Bronchial epithelial cell (primary cell): ENCODE measurements at regions not wholly inside any gene's neighbourhood (a gene's known extent, or its start where the extent isn't known, plus 50 kb on each side); places are given as distances from the start of the nearest gene placed in this dataset.

Source experiments
- DNase-seq: peaks from one replicate; pipeline ENCODE4 v3.0.0-alpha.2; 2010; ENCODE audit warnings: low read depth
- FAIRE-seq: peaks from 2 replicates; lab custom pipeline; 2011; peaks lifted over from hg19 to GRCh38; lab: Jason Lieb, UNC
- H3K27me3 ChIP-seq: 2 replicates; pipeline ENCODE4 v1.5.1; 2011; ENCODE audit warnings: low read length; ENCODE audit not compliant: control insufficient read depth, insufficient read depth
- H3K36me3 ChIP-seq: 2 replicates; pipeline ENCODE4 v1.5.1; 2011; ENCODE audit warnings: low read length; ENCODE audit not compliant: control insufficient read depth, insufficient read depth
- H3K4me3 ChIP-seq: 2 replicates; pipeline ENCODE4 v1.5.1; 2011; ENCODE audit warnings: mild to moderate bottlenecking, low read depth, low read length, control low read depth
- TF ChIP-seq, protein P1 (sequence below): IDR thresholded peaks from 2 replicates; pipeline ENCODE4 v1.5.1; 2011; ENCODE audit warnings: mild to moderate bottlenecking, moderate library complexity, low read length, control low read depth, inconsistent platforms; ENCODE audit not compliant: insufficient read depth, severe bottlenecking

DNA sequence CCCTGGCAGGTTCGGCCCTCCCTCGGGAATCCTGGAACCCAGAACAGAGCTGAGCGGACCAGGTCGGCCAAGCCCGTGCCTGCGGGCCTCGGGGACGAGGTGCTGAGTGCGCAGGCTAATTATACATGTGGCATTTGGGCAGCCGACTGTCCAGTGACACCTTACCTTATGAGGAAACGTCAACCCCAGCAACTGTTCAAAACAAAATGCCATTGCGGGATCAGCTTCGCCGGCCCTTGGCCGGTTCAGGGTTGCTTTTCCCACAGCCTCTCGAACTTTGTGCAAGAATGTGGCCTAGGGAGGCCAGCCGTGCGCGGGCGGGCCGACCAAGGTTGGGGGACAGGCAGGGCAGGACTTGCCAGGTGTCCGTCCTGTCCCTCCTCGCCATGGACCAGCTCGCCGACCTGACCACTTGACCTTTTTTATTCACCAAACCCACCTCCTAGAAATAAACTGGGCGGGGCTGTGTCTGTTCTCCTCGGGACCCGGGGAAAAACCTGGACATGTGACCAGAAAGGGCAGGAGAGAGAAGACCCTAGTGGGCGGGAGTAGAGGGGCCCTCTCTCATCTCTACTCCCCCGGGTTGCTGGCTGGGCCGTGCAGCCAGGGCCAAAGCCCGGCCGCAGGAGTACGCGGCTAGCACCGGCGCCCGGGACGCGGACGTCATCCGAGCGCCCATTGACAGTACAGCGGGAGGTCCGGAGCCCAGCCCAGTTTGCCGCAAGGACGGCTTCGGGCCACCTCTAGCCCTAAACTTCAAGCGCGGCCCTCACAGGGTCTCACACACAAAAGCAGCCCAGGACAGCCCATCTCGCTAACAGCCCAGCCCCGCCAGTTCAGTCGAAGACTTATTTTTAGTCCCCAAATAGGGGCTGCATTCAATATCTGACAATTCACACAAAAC lies 134.3 kb upstream of the C11orf58 start:
- peak overlapping the region; percentile 76 for H3K4me3 ChIP-seq
- TF ChIP-seq, protein P1, sequence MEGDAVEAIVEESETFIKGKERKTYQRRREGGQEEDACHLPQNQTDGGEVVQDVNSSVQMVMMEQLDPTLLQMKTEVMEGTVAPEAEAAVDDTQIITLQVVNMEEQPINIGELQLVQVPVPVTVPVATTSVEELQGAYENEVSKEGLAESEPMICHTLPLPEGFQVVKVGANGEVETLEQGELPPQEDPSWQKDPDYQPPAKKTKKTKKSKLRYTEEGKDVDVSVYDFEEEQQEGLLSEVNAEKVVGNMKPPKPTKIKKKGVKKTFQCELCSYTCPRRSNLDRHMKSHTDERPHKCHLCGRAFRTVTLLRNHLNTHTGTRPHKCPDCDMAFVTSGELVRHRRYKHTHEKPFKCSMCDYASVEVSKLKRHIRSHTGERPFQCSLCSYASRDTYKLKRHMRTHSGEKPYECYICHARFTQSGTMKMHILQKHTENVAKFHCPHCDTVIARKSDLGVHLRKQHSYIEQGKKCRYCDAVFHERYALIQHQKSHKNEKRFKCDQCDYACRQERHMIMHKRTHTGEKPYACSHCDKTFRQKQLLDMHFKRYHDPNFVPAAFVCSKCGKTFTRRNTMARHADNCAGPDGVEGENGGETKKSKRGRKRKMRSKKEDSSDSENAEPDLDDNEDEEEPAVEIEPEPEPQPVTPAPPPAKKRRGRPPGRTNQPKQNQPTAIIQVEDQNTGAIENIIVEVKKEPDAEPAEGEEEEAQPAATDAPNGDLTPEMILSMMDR, result no peak
- no peak for DNase-seq
- no peak for FAIRE-seq
- no peaks in the 10 kb centered on the region for H3K36me3 ChIP-seq
- no peaks in the 10 kb centered on the region for H3K27me3 ChIP-seq

DNA sequence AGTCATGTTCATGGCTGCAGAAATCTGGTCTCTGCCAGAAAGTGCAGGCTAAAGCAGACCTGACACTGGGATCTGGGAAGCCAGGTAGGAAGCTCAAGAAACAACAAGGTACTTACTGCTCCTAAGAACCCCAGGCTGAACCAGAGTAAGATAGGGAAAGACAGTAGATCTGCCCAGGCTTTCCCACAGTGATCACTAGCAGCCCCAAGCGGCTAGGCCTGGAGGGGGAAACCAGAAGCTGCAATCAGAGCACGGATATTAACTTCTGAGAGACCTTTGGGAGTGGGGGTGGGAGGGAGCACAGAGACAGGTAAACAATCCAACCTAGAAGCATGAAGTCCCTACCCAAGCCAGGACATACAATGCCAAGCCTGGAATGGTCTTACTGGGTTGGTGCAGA lies 135.2 kb upstream of the C11orf58 start:
- H3K36me3 ChIP-seq, result no peaks in the 10 kb centered on the region
- H3K27me3 ChIP-seq, result no peaks in the 10 kb centered on the region
- FAIRE-seq (no peak), DNase-seq (no peak)
- TF ChIP-seq, protein P1, result no peak
- no peak overlapping the region for H3K4me3 ChIP-seq

DNA sequence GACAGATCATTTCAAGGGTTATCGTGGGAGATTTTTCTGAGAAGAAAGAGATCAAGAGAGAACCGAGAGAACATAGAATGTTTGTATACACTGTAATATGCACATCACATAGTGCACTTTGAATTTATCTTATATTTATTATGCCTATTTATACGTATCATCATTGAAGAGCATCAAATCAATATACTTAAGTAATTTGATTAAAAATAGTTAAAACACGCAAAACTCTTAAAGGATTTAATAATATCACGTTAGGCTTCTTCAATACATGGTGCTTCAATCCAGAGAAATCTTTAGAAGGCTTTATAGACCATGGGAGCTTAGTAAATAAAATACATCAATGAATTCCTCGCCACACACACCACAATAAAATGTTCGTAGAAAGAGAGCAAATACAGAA lies 139.5 kb upstream of the C11orf58 start:
- TF ChIP-seq, protein P1, result no peak
- Histone ChIP-seq H3K4me3 (no peak overlapping the region), H3K36me3 (no peaks in the 10 kb centered on the region), H3K27me3 (no peaks in the 10 kb centered on the region)
- DNase-seq (no peak), FAIRE-seq (no peak)

DNA sequence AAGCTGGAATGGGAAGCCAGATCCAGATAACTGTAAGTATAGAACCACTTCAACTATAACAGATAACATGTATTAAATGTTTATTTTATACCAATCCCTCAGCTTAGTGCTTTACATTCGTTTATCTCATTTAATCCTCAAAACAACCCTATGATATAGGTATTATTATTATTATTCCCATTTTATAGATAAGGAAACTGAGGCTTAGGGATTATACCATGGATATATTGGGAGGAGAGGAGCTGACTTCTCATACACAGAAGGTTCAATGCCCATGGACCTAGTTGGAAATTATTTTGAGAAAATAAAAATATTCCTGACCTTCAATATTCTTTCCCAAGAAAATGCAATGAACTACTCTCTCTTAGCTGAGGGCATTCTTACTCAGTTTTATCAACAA lies 140.4 kb upstream of the C11orf58 start:
- TF ChIP-seq, protein P1, result no peak
- Histone ChIP-seq H3K4me3 (no peak overlapping the region), H3K27me3 (no peaks in the 10 kb centered on the region), H3K36me3 (no peaks in the 10 kb centered on the region)
- DNase-seq, result no peak
- FAIRE-seq, result no peak

- FAIRE-seq, result no peak
- TF ChIP-seq, protein P1, result no peak
- Histone ChIP-seq H3K4me3 (no peak overlapping the region), H3K27me3 (no peaks in the 10 kb centered on the region), H3K36me3 (no peaks in the 10 kb centered on the region)
- no peak for DNase-seq
These were observed 142.2 kb upstream of the C11orf58 start for GRCh38 chr11:16596231-16596630.
